NCI-H2171 (cell line): ENCODE measurements at regions not wholly inside any gene's neighbourhood (a gene's known extent, or its start where the extent isn't known, plus 50 kb on each side); places are given as distances from the start of the nearest gene placed in this dataset.
"Not testable (repeated sequence)": the region's sequence is repeated elsewhere in the genome, so short reads cannot be mapped to it uniquely, and the experiment has no call there.

ENCODE experiments used
- DNase-seq: peaks from one replicate; lab custom pipeline; 2025; lab: John Stamatoyannopoulos, UW

GRCh38 chr9:102941868-102942267 is 53.3 kb upstream of the CYLC2 start:
- DNase-seq: no peak

- DNase-seq: no peak
These were observed 72.6 kb upstream of the CYLC2 start for GRCh38 chr9:102922526-102922925.

GRCh38 chr9:102911185-102911584 is 83.9 kb upstream of the CYLC2 start:
- no peak for DNase-seq

- not testable (repeated sequence) for DNase-seq
These were observed 89.3 kb upstream of the CYLC2 start for GRCh38 chr9:102905795-102906194.

GRCh38 chr9:102892025-102892424 is 103.1 kb upstream of the CYLC2 start:
- DNase-seq: no peak

- DNase-seq: not testable (repeated sequence)
These were observed 106.4 kb upstream of the CYLC2 start for GRCh38 chr9:102888747-102889146.

- DNase-seq: no peak
These were observed 119.4 kb upstream of the CYLC2 start for GRCh38 chr9:102875687-102876086.

GRCh38 chr9:102867488-102867887 is 127.6 kb upstream of the CYLC2 start:
- no peak for DNase-seq

- DNase-seq: no peak
These were observed 132.7 kb upstream of the CYLC2 start for GRCh38 chr9:102862478-102862877.

GRCh38 chr9:102855641-102856040 is 139.5 kb upstream of the CYLC2 start:
- DNase-seq: no peak

GRCh38 chr9:102845827-102846371 is 149.2 kb upstream of the CYLC2 start:
- DNase-seq: no peak

- DNase-seq: no peak
These were observed 150.4 kb upstream of the CYLC2 start for GRCh38 chr9:102844716-102845115.

GRCh38 chr9:102842423-102842822 is 152.7 kb upstream of the CYLC2 start:
- no peak for DNase-seq

GRCh38 chr9:102841376-102841775 is 153.8 kb upstream of the CYLC2 start:
- no peak for DNase-seq

- DNase-seq: no peak
These were observed 154.8 kb upstream of the CYLC2 start for GRCh38 chr9:102840335-102840734.

- DNase-seq: no peak
These were observed 162.3 kb upstream of the CYLC2 start for GRCh38 chr9:102832814-102833213.

- DNase-seq: no peak
These were observed 198.9 kb upstream of the CYLC2 start for GRCh38 chr9:102796244-102796643.

GRCh38 chr9:102795532-102795931 is 199.6 kb upstream of the CYLC2 start:
- DNase-seq: no peak

GRCh38 chr9:102779356-102779755 is 215.8 kb upstream of the CYLC2 start:
- no peak for DNase-seq

- DNase-seq: no peak
These were observed 216.4 kb upstream of the CYLC2 start for GRCh38 chr9:102778746-102779145.

- DNase-seq: no peak
These were observed 224.4 kb upstream of the CYLC2 start for GRCh38 chr9:102770704-102771103.

GRCh38 chr9:102769307-102769706 is 225.8 kb upstream of the CYLC2 start:
- DNase-seq: no peak

- no peak for DNase-seq
These were observed 227.1 kb upstream of the CYLC2 start for GRCh38 chr9:102768002-102768401.

- DNase-seq: no peak
These were observed 228.1 kb upstream of the CYLC2 start for GRCh38 chr9:102767076-102767475.

GRCh38 chr9:102740578-102740977 is 254.6 kb upstream of the CYLC2 start:
- no peak for DNase-seq
